ENCODE measurements at regions not wholly inside any gene's neighbourhood (a gene's known extent, or its start where the extent isn't known, plus 50 kb on each side); places are given as distances from the start of the nearest gene placed in this dataset.

GRCh38 chr10:124222318-124222987, 129.1 kb upstream of the CHST15 start:
- Histone ChIP-seq H3K9ac (ENCODE audit: low read length) (no peak overlapping the region), H4K20me1 (ENCODE audit: insufficient read depth) (no peaks in the 10 kb centered on the region), H3K27me3 (ENCODE audit: insufficient read depth, low read length) (peaks cover 3% of the 10 kb centered on the region; the same call in 1 of the 2 replicates), H3K9me2 (ENCODE audit: insufficient read depth) (no peaks in the 10 kb centered on the region), H3K4me2 (ENCODE audit: low read length) (no peak overlapping the region), H3K4me3 (replicated peaks in 1 of 2; ENCODE audit: low read depth in 1 of 2, low read length in 2 of 2) (no peak overlapping the region), H3K4me1 (ENCODE audit: control insufficient read depth in 1 of 2, insufficient read depth in 2 of 2, low read length in 2 of 2) (no peaks in the 10 kb centered on the region), H3K36me3 (ENCODE audit: control insufficient read depth in 1 of 2, insufficient read depth in 2 of 2, low read length in 2 of 2) (no peaks in the 10 kb centered on the region), H2AFZ (ENCODE audit: low read depth, low read length, poor library complexity, severe bottlenecking) (no peak overlapping the region), H3K9me3 (ENCODE audit: control insufficient read depth in 1 of 2, insufficient read depth in 1 of 2, low read depth in 1 of 2, low read length in 2 of 2) (peaks cover 10 to 17% of the 10 kb centered on the region in 2 experiments; a peak in 2 of 4 replicates), H3K79me2 (ENCODE audit: insufficient read depth, low read length) (no peaks in the 10 kb centered on the region), H3K27ac (ENCODE audit: low read depth, low read length) (no peak overlapping the region)
- intact Hi-C loops (cut with micrococcal nuclease): no loop called here
- POLR2A ChIA-PET: no interaction called here
- no TSS peak for BruUV-seq (replicated peaks)
- ATAC-seq (no peak), DNase-seq (ENCODE audit: low read depth, low spot score) (no peak)
- RAD21 ChIA-PET (ENCODE audit: low non-redundant PET in 1 of 2, low total read pairs in 2 of 2, uncharacterized antibody in 2 of 2, unreplicated experiment in 2 of 2): no interaction called here
- TF ChIP-seq, protein P1, sequence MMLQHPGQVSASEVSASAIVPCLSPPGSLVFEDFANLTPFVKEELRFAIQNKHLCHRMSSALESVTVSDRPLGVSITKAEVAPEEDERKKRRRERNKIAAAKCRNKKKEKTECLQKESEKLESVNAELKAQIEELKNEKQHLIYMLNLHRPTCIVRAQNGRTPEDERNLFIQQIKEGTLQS (IDR thresholded peaks at IDR 0.05): no peak
- no peak for TF ChIP-seq MAX (IDR thresholded peaks at IDR 0.05)
- TF ChIP-seq FOSL1 (IDR thresholded peaks at IDR 0.05; ENCODE audit: low read depth): no peak
- no peak for TF ChIP-seq SRF (IDR thresholded peaks at IDR 0.05; ENCODE audit: low read depth)
- no peak for TF ChIP-seq SIN3A (IDR thresholded peaks at IDR 0.05; ENCODE audit: low read depth)
- TF ChIP-seq YY1 (IDR thresholded peaks at IDR 0.05; ENCODE audit: extremely low read depth, insufficient replicate concordance, low read depth, low read length): no peak
- CTCF ChIA-PET: interaction anchor here (1.0 kb wide), 1 partner anchor 30 kb away, joined by 4 read pairs; no protein-coding TSS in a partner anchor

GRCh38 chr10:124221356-124222317, 128.2 kb upstream of the CHST15 start:
- H3K79me2 ChIP-seq (ENCODE audit: insufficient read depth, low read length): no peaks in the 10 kb centered on the region
- no peaks in the 10 kb centered on the region for H3K9me2 ChIP-seq (ENCODE audit: insufficient read depth)
- H3K4me2 ChIP-seq (ENCODE audit: low read length): no peak overlapping the region
- RAD21 ChIA-PET (ENCODE audit: low non-redundant PET in 1 of 2, low total read pairs in 2 of 2, uncharacterized antibody in 2 of 2, unreplicated experiment in 2 of 2): no interaction called here
- peaks cover 2 to 9% of the 10 kb centered on the region in 2 experiments; a peak in 2 of 4 replicates for H3K9me3 ChIP-seq (ENCODE audit: control insufficient read depth in 1 of 2, insufficient read depth in 1 of 2, low read depth in 1 of 2, low read length in 2 of 2)
- H2AFZ ChIP-seq (ENCODE audit: low read depth, low read length, poor library complexity, severe bottlenecking): no peak overlapping the region
- H4K20me1 ChIP-seq (ENCODE audit: insufficient read depth): no peaks in the 10 kb centered on the region
- H3K27ac ChIP-seq (ENCODE audit: low read depth, low read length): no peak overlapping the region
- no peak overlapping the region for H3K4me3 ChIP-seq (replicated peaks in 1 of 2; ENCODE audit: low read depth in 1 of 2, low read length in 2 of 2)
- no peaks in the 10 kb centered on the region for H3K4me1 ChIP-seq (ENCODE audit: control insufficient read depth in 1 of 2, insufficient read depth in 2 of 2, low read length in 2 of 2)
- ATAC-seq: no peak
- no peak for TF ChIP-seq SP1 (IDR thresholded peaks at IDR 0.05; ENCODE audit: low read depth)
- H3K27me3 ChIP-seq (ENCODE audit: insufficient read depth, low read length): peaks cover 12% of the 10 kb centered on the region; the same call in 1 of the 2 replicates
- no peak for DNase-seq (ENCODE audit: low read depth, low spot score)
- BruUV-seq (replicated peaks): no TSS peak
- CTCF ChIA-PET: no interaction called here
- H3K9ac ChIP-seq (ENCODE audit: low read length): no peak overlapping the region
- no peaks in the 10 kb centered on the region for H3K36me3 ChIP-seq (ENCODE audit: control insufficient read depth in 1 of 2, insufficient read depth in 2 of 2, low read length in 2 of 2)
- POLR2A ChIA-PET: no interaction called here
- intact Hi-C loops (cut with micrococcal nuclease): no loop called here
